GM19324 (cell line): ENCODE measurements at regions not wholly inside any gene's neighbourhood (a gene's known extent, or its start where the extent isn't known, plus 50 kb on each side); places are given as distances from the start of the nearest gene placed in this dataset.
"Not testable (repeated sequence)": the region's sequence is repeated elsewhere in the genome, so short reads cannot be mapped to it uniquely, and the experiment has no call there.

Experiments
- ATAC-seq: cut with Tn5 transposase; IDR thresholded peaks from one replicate; pipeline ENCODE4 v1.9.1; 2021; ENCODE audit warnings: mild to moderate bottlenecking, moderate library complexity; ENCODE audit not compliant: unreplicated experiment, low FRiP score

- not testable (repeated sequence) for ATAC-seq
These were observed 95.6 kb downstream of the GPX5 start for GRCh38 chr6:28621268-28621667.

- not testable (repeated sequence) for ATAC-seq
These were observed 97.6 kb downstream of the GPX5 start for GRCh38 chr6:28623242-28623641.

GRCh38 chr6:28626386-28626785 is 100.7 kb downstream of the GPX5 start:
- not testable (repeated sequence) for ATAC-seq

- ATAC-seq, result no peak
These were observed 106.7 kb downstream of the GPX5 start for GRCh38 chr6:28632326-28632851.

GRCh38 chr6:28633445-28634215 is 107.9 kb downstream of the GPX5 start:
- no peak for ATAC-seq

- no peak for ATAC-seq
These were observed 108.7 kb downstream of the GPX5 start for GRCh38 chr6:28634411-28634760.

GRCh38 chr6:28634761-28635546 is 109.3 kb downstream of the GPX5 start:
- ATAC-seq, result no peak

GRCh38 chr6:28635547-28636158 is 110.0 kb downstream of the GPX5 start:
- ATAC-seq, result no peak

- ATAC-seq, result no peak
These were observed 113.2 kb downstream of the GPX5 start for GRCh38 chr6:28638787-28639430.

- not testable (repeated sequence) for ATAC-seq
These were observed 114.0 kb downstream of the GPX5 start for GRCh38 chr6:28639445-28640290.

GRCh38 chr6:28643017-28643740 is 117.5 kb downstream of the GPX5 start:
- no peak for ATAC-seq

- ATAC-seq, result no peak
These were observed 121.0 kb downstream of the GPX5 start for GRCh38 chr6:28646650-28647049.

GRCh38 chr6:28648035-28648877 is 122.6 kb downstream of the GPX5 start:
- no peak for ATAC-seq

- no peak for ATAC-seq
These were observed 123.2 kb downstream of the GPX5 start for GRCh38 chr6:28648878-28649375.

- ATAC-seq, result no peak
These were observed 125.5 kb downstream of the GPX5 start for GRCh38 chr6:28651161-28651560.

- ATAC-seq, result no peak
These were observed 128.2 kb downstream of the GPX5 start for GRCh38 chr6:28653876-28654275.

GRCh38 chr6:28655164-28655563 is 129.5 kb downstream of the GPX5 start:
- no peak for ATAC-seq

GRCh38 chr6:28656715-28657114 is 131.0 kb downstream of the GPX5 start:
- no peak for ATAC-seq
